ENCODE measurements at regions not wholly inside any gene's neighbourhood (a gene's known extent, or its start where the extent isn't known, plus 50 kb on each side); places are given as distances from the start of the nearest gene placed in this dataset.

GRCh38 chr3:64848127-64848800 lies 160.5 kb upstream of the ADAMTS9 start:
- DNase-seq (ENCODE audit: low spot score): no peak

GRCh38 chr3:64844558-64844957 lies 156.8 kb upstream of the ADAMTS9 start:
- no peak for DNase-seq (ENCODE audit: low spot score)

GRCh38 chr3:64837986-64838735 lies 150.4 kb upstream of the ADAMTS9 start:
- no peak for DNase-seq (ENCODE audit: low spot score)

GRCh38 chr3:64837126-64837738 lies 149.4 kb upstream of the ADAMTS9 start:
- DNase-seq (ENCODE audit: low spot score): no peak

GRCh38 chr3:64836097-64836496 lies 148.3 kb upstream of the ADAMTS9 start:
- no peak for DNase-seq (ENCODE audit: low spot score)

- DNase-seq (ENCODE audit: low spot score): no peak
These were observed 144.3 kb upstream of the ADAMTS9 start for GRCh38 chr3:64832098-64832497.

- no peak for DNase-seq (ENCODE audit: low spot score)
These were observed 142.9 kb upstream of the ADAMTS9 start for GRCh38 chr3:64830681-64831080.

- DNase-seq (ENCODE audit: low spot score): no peak
These were observed 141.5 kb upstream of the ADAMTS9 start for GRCh38 chr3:64829331-64829730.

GRCh38 chr3:64828276-64828675 lies 140.5 kb upstream of the ADAMTS9 start:
- no peak for DNase-seq (ENCODE audit: low spot score)

- no peak for DNase-seq (ENCODE audit: low spot score)
These were observed 139.6 kb upstream of the ADAMTS9 start for GRCh38 chr3:64827431-64827830.

- DNase-seq (ENCODE audit: low spot score): no peak
These were observed 139.2 kb upstream of the ADAMTS9 start for GRCh38 chr3:64827019-64827418.

- no peak for DNase-seq (ENCODE audit: low spot score)
These were observed 137.8 kb upstream of the ADAMTS9 start for GRCh38 chr3:64825404-64826120.

- DNase-seq (ENCODE audit: low spot score): no peak
These were observed 136.7 kb upstream of the ADAMTS9 start for GRCh38 chr3:64824394-64824909.

GRCh38 chr3:64818196-64818595 lies 130.4 kb upstream of the ADAMTS9 start:
- DNase-seq (ENCODE audit: low spot score): no peak

- no peak for DNase-seq (ENCODE audit: low spot score)
These were observed 128.6 kb upstream of the ADAMTS9 start for GRCh38 chr3:64816355-64816754.

- DNase-seq (ENCODE audit: low spot score): peak; percentile 14
These were observed 128.0 kb upstream of the ADAMTS9 start for GRCh38 chr3:64815789-64816188.

- DNase-seq (ENCODE audit: low spot score): no peak
These were observed 127.4 kb upstream of the ADAMTS9 start for GRCh38 chr3:64815195-64815631.

GRCh38 chr3:64814351-64814750 lies 126.6 kb upstream of the ADAMTS9 start:
- no peak for DNase-seq (ENCODE audit: low spot score)

GRCh38 chr3:64813326-64813725 lies 125.5 kb upstream of the ADAMTS9 start:
- no peak for DNase-seq (ENCODE audit: low spot score)

- DNase-seq (ENCODE audit: low spot score): no peak
These were observed 121.3 kb upstream of the ADAMTS9 start for GRCh38 chr3:64809086-64809485.

GRCh38 chr3:64808061-64808460 lies 120.3 kb upstream of the ADAMTS9 start:
- no peak for DNase-seq (ENCODE audit: low spot score)

All from mucosa of gallbladder (tissue), 1 donor.